ENCODE measurements at regions not wholly inside any gene's neighbourhood (a gene's known extent, or its start where the extent isn't known, plus 50 kb on each side); places are given as distances from the start of the nearest gene placed in this dataset.

- Histone ChIP-seq H3K27me3 (ENCODE audit: low read length) (no peaks in the 10 kb centered on the region), H4K20me1 (ENCODE audit: insufficient read depth, low read depth, low read length) (no peaks in the 10 kb centered on the region), H3K9ac (ENCODE audit: low read length) (no peak overlapping the region), H3K4me3 (ENCODE audit: low read length) (no peak overlapping the region), H3K4me1 (ENCODE audit: low read length) (no peaks in the 10 kb centered on the region), H3K36me3 (ENCODE audit: insufficient read depth, low read length) (no peaks in the 10 kb centered on the region), H2AFZ (ENCODE audit: low read length) (no peak overlapping the region), H3K4me2 (ENCODE audit: low read depth, low read length, poor library complexity, severe bottlenecking) (no peak overlapping the region), H3K9me3 (ENCODE audit: low read length) (no peaks in the 10 kb centered on the region), H3K9me2 (replicated peaks; ENCODE audit: insufficient read depth, low read length) (no peaks in the 10 kb centered on the region), H3K27ac (ENCODE audit: low read length) (no peak overlapping the region), H3K79me2 (ENCODE audit: low read length) (no peaks in the 10 kb centered on the region)
- DNase-seq: no peak
Observed at GRCh38 chr10:116792817-116793216, 50.5 kb upstream of the HSPA12A start.

DNA sequence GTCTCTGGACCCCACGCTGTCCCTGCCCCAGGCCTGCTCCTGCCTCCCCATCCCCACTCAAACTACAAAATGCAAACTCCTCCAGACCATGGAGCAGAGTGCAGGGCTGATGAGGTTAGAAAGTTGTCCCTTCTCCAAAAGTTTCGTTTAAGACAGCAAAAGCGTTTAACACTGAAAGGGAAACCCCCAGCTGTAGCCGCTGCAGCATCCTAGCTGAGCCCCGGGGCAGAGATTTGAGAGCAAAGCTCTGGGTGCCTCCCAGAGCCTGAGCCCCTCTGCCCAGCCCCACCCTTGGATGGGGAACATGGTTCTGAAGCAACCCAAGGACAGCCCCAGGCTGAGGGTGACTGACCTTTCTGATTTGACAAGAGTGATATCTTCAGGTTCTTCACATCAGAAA lies 52.8 kb upstream of the ENO4 start:
- Histone ChIP-seq H3K79me2 (ENCODE audit: low read length) (no peaks in the 10 kb centered on the region), H3K4me3 (ENCODE audit: low read length) (no peak overlapping the region), H3K4me1 (ENCODE audit: low read length) (no peaks in the 10 kb centered on the region), H3K9ac (ENCODE audit: low read length) (no peak overlapping the region), H3K9me2 (replicated peaks; ENCODE audit: insufficient read depth, low read length) (no peaks in the 10 kb centered on the region), H2AFZ (ENCODE audit: low read length) (no peak overlapping the region), H3K27me3 (ENCODE audit: low read length) (no peaks in the 10 kb centered on the region), H3K27ac (ENCODE audit: low read length) (no peak overlapping the region), H3K9me3 (ENCODE audit: low read length) (no peaks in the 10 kb centered on the region), H3K4me2 (ENCODE audit: low read depth, low read length, poor library complexity, severe bottlenecking) (no peak overlapping the region), H3K36me3 (ENCODE audit: insufficient read depth, low read length) (no peaks in the 10 kb centered on the region), H4K20me1 (ENCODE audit: insufficient read depth, low read depth, low read length) (no peaks in the 10 kb centered on the region)
- DNase-seq: no peak

DNA sequence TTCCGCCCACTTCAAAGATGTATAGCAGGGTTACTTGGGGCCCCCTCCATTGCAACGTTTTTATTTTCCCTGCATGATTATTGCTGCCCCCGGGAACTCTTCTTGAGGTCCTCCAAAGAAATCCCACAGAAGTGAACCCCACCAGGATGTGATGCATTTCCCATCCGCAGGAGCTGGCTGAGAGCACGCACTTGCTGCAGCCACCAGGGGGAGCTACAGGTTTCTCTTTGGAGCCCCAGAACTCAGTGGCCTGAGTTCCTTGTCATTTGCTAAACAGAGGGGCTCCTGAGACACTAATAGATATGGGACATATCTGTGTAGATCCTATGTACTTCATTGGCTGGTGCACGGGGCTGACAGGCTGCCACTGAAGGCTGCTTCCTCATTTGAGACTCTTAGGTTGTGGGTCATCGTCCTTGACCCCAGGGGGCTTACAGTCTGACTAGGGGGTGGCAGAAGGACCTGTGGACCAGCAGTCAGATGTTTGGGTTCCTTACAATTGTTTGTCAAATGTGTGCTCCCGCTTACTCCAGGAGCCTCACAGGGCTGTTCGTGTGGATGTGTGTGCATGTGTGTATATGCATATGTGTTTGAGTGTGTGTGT lies 52.3 kb upstream of the ENO4 start:
- Histone ChIP-seq H4K20me1 (ENCODE audit: insufficient read depth, low read depth, low read length) (no peaks in the 10 kb centered on the region), H3K79me2 (ENCODE audit: low read length) (no peaks in the 10 kb centered on the region), H3K27me3 (ENCODE audit: low read length) (no peaks in the 10 kb centered on the region), H3K9me2 (replicated peaks; ENCODE audit: insufficient read depth, low read length) (no peaks in the 10 kb centered on the region), H3K9ac (ENCODE audit: low read length) (no peak overlapping the region), H3K27ac (ENCODE audit: low read length) (no peak overlapping the region), H3K9me3 (ENCODE audit: low read length) (no peaks in the 10 kb centered on the region), H3K4me1 (ENCODE audit: low read length) (no peaks in the 10 kb centered on the region), H3K36me3 (ENCODE audit: insufficient read depth, low read length) (no peaks in the 10 kb centered on the region), H3K4me2 (ENCODE audit: low read depth, low read length, poor library complexity, severe bottlenecking) (no peak overlapping the region), H2AFZ (ENCODE audit: low read length) (no peak overlapping the region), H3K4me3 (ENCODE audit: low read length) (no peak overlapping the region)
- DNase-seq: peak; percentile 90

DNA sequence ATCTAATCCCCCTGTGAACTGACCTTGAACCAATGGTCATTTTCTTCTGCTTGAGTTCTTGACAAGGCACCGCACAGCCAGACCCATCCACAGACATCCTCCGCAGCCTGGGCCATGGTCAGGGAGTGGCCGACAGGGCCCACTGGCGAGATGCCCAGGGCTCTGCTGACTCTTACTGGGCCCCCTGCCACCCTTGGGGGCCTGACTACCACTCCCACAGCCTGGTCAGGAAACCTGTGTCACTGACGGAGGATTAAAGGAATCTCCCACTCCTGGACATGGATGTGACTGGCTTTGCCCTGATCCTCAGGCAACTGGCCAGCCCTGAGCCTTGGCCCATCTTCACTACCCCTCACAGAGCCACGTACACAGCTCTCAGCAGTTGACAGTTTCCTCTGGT lies 50.4 kb upstream of the ENO4 start:
- no peak for DNase-seq
- no peaks in the 10 kb centered on the region for H3K36me3 ChIP-seq (ENCODE audit: insufficient read depth, low read length)
- no peaks in the 10 kb centered on the region for H3K79me2 ChIP-seq (ENCODE audit: low read length)
- H3K27ac ChIP-seq (ENCODE audit: low read length): no peak overlapping the region
- no peak overlapping the region for H3K4me2 ChIP-seq (ENCODE audit: low read depth, low read length, poor library complexity, severe bottlenecking)
- H3K4me3 ChIP-seq (ENCODE audit: low read length): no peak overlapping the region
- no peak overlapping the region for H3K9ac ChIP-seq (ENCODE audit: low read length)
- H2AFZ ChIP-seq (ENCODE audit: low read length): no peak overlapping the region
- H3K9me2 ChIP-seq (replicated peaks; ENCODE audit: insufficient read depth, low read length): no peaks in the 10 kb centered on the region
- no peaks in the 10 kb centered on the region for H3K4me1 ChIP-seq (ENCODE audit: low read length)
- no peaks in the 10 kb centered on the region for H3K27me3 ChIP-seq (ENCODE audit: low read length)
- no peaks in the 10 kb centered on the region for H3K9me3 ChIP-seq (ENCODE audit: low read length)
- H4K20me1 ChIP-seq (ENCODE audit: insufficient read depth, low read depth, low read length): no peaks in the 10 kb centered on the region
